SK-N-SH treated with all-trans-retinoic acid at 6 μM for 48 hours (cell line): ENCODE measurements at regions not wholly inside any gene's neighbourhood (a gene's known extent, or its start where the extent isn't known, plus 50 kb on each side); places are given as distances from the start of the nearest gene placed in this dataset.

Source experiments
- ATAC-seq: fragments of 200-7000 bp; cut with Tn5 transposase; 3 replicates; pipeline ENCODE4 v1.9.1; 2020; ENCODE audit warnings: mild to moderate bottlenecking, moderate library complexity
- ARNTL ChIP-seq: fragments of 450-650 bp; formaldehyde crosslinking; IDR thresholded peaks from 2 replicates; pipeline ENCODE4 v1.5.0; 2020; ENCODE audit warnings: low read depth, mild to moderate bottlenecking, moderate library complexity, borderline replicate concordance
- BACH2 ChIP-seq: fragments of 250-450 bp; sonication (Bioruptor Pico); IDR thresholded peaks from 2 replicates; pipeline ENCODE4 v1.9.0; 2021; ENCODE audit warnings: mild to moderate bottlenecking, borderline replicate concordance
- CREB5 ChIP-seq: fragments of 250-450 bp; sonication (Bioruptor Pico); IDR thresholded peaks from 2 replicates; pipeline ENCODE4 v1.5.1; 2020; ENCODE audit warnings: low read depth, mild to moderate bottlenecking, moderate library complexity
- CSDC2 ChIP-seq: fragments of 250-450 bp; sonication (Bioruptor Pico); IDR thresholded peaks from 2 replicates; pipeline ENCODE4 v1.5.0; 2020; ENCODE audit warnings: mild to moderate bottlenecking, moderate library complexity
- CSRNP3 ChIP-seq: fragments of 250-450 bp; sonication (Bioruptor Pico); IDR thresholded peaks from 2 replicates; pipeline ENCODE4 v1.5.1; 2021; ENCODE audit warnings: mild to moderate bottlenecking, moderate library complexity
- ESRRG ChIP-seq: fragments of 250-450 bp; sonication (Bioruptor Pico); IDR thresholded peaks from 2 replicates; pipeline ENCODE4 v1.6.1; 2021; ENCODE audit warnings: mild to moderate bottlenecking
- GLIS3 ChIP-seq: fragments of 250-450 bp; sonication (Bioruptor Pico); IDR thresholded peaks from 2 replicates; pipeline ENCODE4 v1.5.0; 2020; ENCODE audit warnings: mild to moderate bottlenecking, moderate library complexity
- ISL1 ChIP-seq: fragments of 250-450 bp; sonication (Bioruptor Pico); IDR thresholded peaks from 2 replicates; pipeline ENCODE4 v2.1.2; 2022; ENCODE audit warnings: mild to moderate bottlenecking, moderate library complexity
- OSR1 ChIP-seq: fragments of 250-450 bp; sonication (Bioruptor Pico); IDR thresholded peaks from 2 replicates; pipeline ENCODE4 v1.8.0; 2022; ENCODE audit warnings: moderate library complexity, mild to moderate bottlenecking, inconsistent platforms
- PATZ1 ChIP-seq: fragments of 250-450 bp; sonication (Bioruptor Pico); IDR thresholded peaks from 2 replicates; pipeline ENCODE4 v1.8.0; 2020; ENCODE audit warnings: mild to moderate bottlenecking, moderate library complexity, borderline replicate concordance
- POU6F1 ChIP-seq: fragments of 250-450 bp; sonication (Bioruptor Pico); IDR thresholded peaks from 2 replicates; pipeline ENCODE4 v1.8.0; 2021; ENCODE audit warnings: low read depth, mild to moderate bottlenecking, moderate library complexity, borderline replicate concordance
- PPARA ChIP-seq: fragments of 250-450 bp; sonication (Bioruptor Pico); IDR thresholded peaks from 2 replicates; pipeline ENCODE4 v1.5.0; 2020; ENCODE audit warnings: mild to moderate bottlenecking, borderline replicate concordance
- RARB ChIP-seq: fragments of 250-450 bp; sonication (Bioruptor Pico); IDR thresholded peaks from 2 replicates; pipeline ENCODE4 v1.8.0; 2021; ENCODE audit warnings: mild to moderate bottlenecking, moderate library complexity
- SNAI2 ChIP-seq: fragments of 250-450 bp; sonication (Bioruptor Pico); IDR thresholded peaks from 2 replicates; pipeline ENCODE4 v1.5.0; 2020; ENCODE audit warnings: mild to moderate bottlenecking, moderate library complexity
- TCF4 ChIP-seq: fragments of 250-450 bp; sonication (Bioruptor Pico); IDR thresholded peaks from 2 replicates; pipeline ENCODE4 v1.8.0; 2021; ENCODE audit warnings: mild to moderate bottlenecking, moderate library complexity, borderline replicate concordance
- TOX ChIP-seq: fragments of 250-450 bp; sonication (Bioruptor Pico); IDR thresholded peaks from 2 replicates; pipeline ENCODE4 v1.8.0; 2021; ENCODE audit warnings: mild to moderate bottlenecking, moderate library complexity, borderline replicate concordance
- TSHZ2 ChIP-seq: fragments of 250-450 bp; sonication (Bioruptor Pico); IDR thresholded peaks from 2 replicates; pipeline ENCODE4 v1.5.0; 2020; ENCODE audit warnings: mild to moderate bottlenecking, moderate library complexity
- ZFP3 ChIP-seq: fragments of 250-450 bp; sonication (Bioruptor Pico); IDR thresholded peaks from 2 replicates; pipeline ENCODE4 v1.5.0; 2020; ENCODE audit warnings: mild to moderate bottlenecking, moderate library complexity
- ZFP30 ChIP-seq: fragments of 450-650 bp; formaldehyde crosslinking; IDR thresholded peaks from 2 replicates; pipeline ENCODE4 v1.5.0; 2022; ENCODE audit warnings: mild to moderate bottlenecking, moderate library complexity
- ZNF565 ChIP-seq: fragments of 450-650 bp; formaldehyde crosslinking; conservative IDR thresholded peaks from 2 replicates; pipeline ENCODE4 v1.5.0; 2020; ENCODE audit warnings: low read depth, mild to moderate bottlenecking, moderate library complexity
- ZNF70 ChIP-seq: fragments of 450-650 bp; formaldehyde crosslinking; IDR thresholded peaks from 2 replicates; pipeline ENCODE4 v1.5.0; 2020; ENCODE audit warnings: mild to moderate bottlenecking, moderate library complexity
- ZNF8 ChIP-seq: fragments of 450-650 bp; formaldehyde crosslinking; IDR thresholded peaks from 2 replicates; pipeline ENCODE4 v1.5.0; 2020; ENCODE audit warnings: mild to moderate bottlenecking, moderate library complexity

GRCh38 chr4:183821076-183821853 lies 83.8 kb upstream of the STOX2 start:
- TF ChIP-seq ZFP30 (CRISPR knock-in tag) (no peak), OSR1 (CRISPR knock-in tag) (no peak), PPARA (no peak), ESRRG (CRISPR knock-in tag) (no peak), BACH2 (CRISPR knock-in tag) (no peak), TCF4 (no peak), ARNTL (CRISPR knock-in tag) (no peak), ZFP3 (no peak), RARB (no peak), POU6F1 (no peak), CSRNP3 (CRISPR knock-in tag) (no peak), PATZ1 (CRISPR knock-in tag) (no peak), GLIS3 (no peak), SNAI2 (CRISPR knock-in tag) (no peak), TOX (CRISPR knock-in tag) (no peak), CSDC2 (CRISPR knock-in tag) (no peak), ZNF565 (CRISPR knock-in tag) (no peak), CREB5 (no peak), ZNF8 (CRISPR knock-in tag) (no peak), TSHZ2 (no peak)
- no peak for ATAC-seq

GRCh38 chr4:183823434-183823833 lies 81.7 kb upstream of the STOX2 start:
- TF ChIP-seq PPARA, result no peak
- TF ChIP-seq BACH2 (CRISPR knock-in tag), result no peak
- TF ChIP-seq TOX (CRISPR knock-in tag), result no peak
- no peak for TF ChIP-seq CSDC2 (CRISPR knock-in tag)
- TF ChIP-seq ARNTL (CRISPR knock-in tag), result no peak
- TF ChIP-seq, all 23 proteins: peak for 0
- ATAC-seq, result no peak; the same call in 2 of the 3 replicates

GRCh38 chr4:183825346-183825745 lies 79.8 kb upstream of the STOX2 start:
- TF ChIP-seq ISL1 (CRISPR knock-in tag) (no peak), CSRNP3 (CRISPR knock-in tag) (no peak), ESRRG (CRISPR knock-in tag) (no peak), ZFP30 (CRISPR knock-in tag) (no peak), GLIS3 (no peak), ZNF70 (CRISPR knock-in tag) (no peak), ZNF8 (CRISPR knock-in tag) (no peak), OSR1 (CRISPR knock-in tag) (no peak), ARNTL (CRISPR knock-in tag) (no peak), POU6F1 (no peak)
- ATAC-seq, result no peak
